GF-D8 (cell line): ENCODE measurements at regions not wholly inside any gene's neighbourhood (a gene's known extent, or its start where the extent isn't known, plus 50 kb on each side); places are given as distances from the start of the nearest gene placed in this dataset.

Experiments
- DNase-seq: peaks from one replicate; lab custom pipeline; 2025; lab: John Stamatoyannopoulos, UW

DNA sequence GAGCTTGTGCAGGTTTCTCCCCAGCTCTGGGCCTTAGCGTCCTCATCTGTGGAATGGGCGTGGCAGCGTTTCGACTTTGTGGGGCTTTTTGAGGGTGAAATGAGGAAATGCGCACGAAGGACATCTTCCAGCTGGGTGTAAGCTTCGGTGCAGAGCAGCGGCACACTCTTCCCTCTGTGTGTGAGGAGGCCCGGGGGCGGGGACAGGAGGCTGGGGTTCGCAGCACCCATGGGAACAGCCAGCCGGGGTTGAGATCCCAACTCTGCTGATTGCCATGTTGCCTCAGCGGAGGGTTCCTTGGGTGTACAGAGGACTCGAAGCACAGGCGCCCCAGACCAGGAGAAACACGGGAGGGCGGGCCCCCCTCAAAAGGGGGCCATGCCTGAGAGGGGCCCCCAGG is 265.6 kb downstream of the NSG2 start:
- no peak for DNase-seq

GRCh38 chr5:174311531-174312269 is 266.2 kb downstream of the NSG2 start:
- no peak for DNase-seq

DNA sequence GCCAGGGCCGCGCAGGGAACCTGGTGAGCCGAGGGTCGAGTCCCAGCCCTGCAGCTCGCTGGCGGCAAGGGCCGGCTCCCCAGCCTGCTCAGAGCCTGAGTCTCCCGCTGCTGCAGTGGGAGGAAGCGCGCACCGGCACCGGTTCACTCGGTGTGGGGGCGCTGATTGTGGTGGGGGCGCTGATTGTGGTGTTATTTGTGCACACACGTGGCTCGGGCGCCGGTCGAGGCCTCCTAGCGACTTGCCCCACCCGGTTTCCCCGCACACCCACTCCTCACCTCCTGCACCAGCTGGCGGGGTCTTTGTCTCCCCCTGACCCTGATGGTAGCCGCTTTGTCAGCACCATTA is 266.7 kb downstream of the NSG2 start:
- no peak for DNase-seq

DNA sequence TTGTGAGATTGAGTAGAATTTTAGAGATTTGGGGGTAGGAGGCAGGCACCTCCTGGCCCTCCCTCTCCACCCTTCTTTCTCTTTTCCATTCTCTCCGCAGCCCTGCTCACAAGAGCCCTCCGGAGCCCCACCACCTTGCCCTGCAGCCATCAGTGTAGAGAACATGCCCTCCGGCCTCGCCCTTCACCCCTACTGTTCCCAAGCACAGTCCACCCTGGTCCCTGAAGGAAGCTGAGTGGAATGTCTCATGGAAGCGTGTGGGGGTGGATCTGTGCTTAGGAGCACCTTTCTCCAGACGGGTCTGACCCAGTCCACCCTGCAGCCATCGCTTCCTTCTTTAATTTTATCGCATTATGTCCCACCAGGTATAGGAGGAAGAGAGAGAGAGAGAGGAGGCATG is 267.1 kb downstream of the NSG2 start:
- DNase-seq, result no peak

- DNase-seq, result no peak
Observed at GRCh38 chr5:174313615-174314014, 268.1 kb downstream of the NSG2 start.

DNA sequence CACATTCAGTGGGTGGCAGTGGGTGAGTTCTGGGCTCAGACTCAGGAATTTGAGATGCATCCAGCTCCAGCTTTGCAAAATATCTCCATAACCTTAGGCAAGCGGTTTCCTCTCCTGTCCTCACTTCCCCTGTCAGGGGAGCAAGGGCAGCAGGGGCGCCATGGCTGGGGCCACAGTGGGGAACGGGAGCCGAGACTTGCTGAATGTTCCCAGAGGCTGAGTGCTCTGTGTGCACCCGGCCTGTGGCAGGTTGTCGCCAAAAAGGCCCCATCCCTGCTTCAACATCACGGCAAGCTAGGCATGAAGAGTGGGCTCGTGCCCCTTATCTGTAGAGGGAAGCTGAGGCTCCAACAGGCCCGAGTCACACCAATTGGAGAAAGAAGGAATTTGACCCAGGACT is 268.8 kb downstream of the NSG2 start:
- no peak for DNase-seq

DNA sequence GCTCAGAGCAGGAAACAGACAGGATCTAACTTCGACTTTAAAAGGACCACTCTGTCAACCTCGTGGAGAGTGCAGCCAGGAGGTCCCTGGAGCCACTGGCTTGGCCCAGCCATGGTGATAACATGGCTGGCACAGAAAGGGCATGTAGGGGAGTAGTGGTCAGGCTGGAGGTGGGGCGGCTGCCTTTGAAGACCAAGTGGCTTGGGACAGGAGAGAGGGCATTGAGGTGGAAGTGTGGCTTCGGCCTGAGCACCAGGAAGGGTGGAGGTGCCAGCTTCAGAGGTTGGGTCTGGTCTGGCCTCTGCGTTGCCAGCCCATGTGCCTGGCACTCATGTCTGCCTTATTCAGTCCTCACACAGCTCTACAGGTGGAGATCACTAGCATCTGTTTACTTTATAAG is 270.0 kb downstream of the NSG2 start:
- DNase-seq, result no peak

- no peak for DNase-seq
Observed at GRCh38 chr5:174315871-174316270, 270.4 kb downstream of the NSG2 start.

GRCh38 chr5:174316326-174316725 is 270.8 kb downstream of the NSG2 start:
- DNase-seq, result no peak

- no peak for DNase-seq
Observed at GRCh38 chr5:174317256-174317894, 271.9 kb downstream of the NSG2 start.

- DNase-seq, result no peak
Observed at GRCh38 chr5:174318578-174318977, 273.1 kb downstream of the NSG2 start.

DNA sequence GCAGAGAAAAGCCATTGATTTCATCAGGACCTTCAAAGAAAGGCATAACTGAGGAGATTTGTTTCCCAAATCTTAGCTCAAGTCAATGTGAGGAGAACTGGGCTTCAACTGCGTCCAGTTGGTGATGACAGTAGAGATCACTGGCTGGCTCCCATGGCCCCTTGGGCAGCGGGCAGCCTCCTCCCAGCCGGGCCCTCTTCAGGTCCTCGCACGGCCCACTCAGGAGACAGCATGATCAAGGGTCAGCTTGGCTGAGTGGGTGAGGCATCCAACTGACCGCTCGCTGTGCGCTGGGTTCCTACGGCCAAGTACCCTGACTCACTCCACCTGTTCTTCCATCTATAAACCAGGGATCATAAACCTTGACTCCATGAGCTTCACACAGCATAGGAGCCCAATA is 274.0 kb downstream of the NSG2 start:
- no peak for DNase-seq

GRCh38 chr5:174320051-174320450 is 274.5 kb downstream of the NSG2 start:
- no peak for DNase-seq

- DNase-seq, result no peak
Observed at GRCh38 chr5:174323878-174324281, 278.4 kb downstream of the NSG2 start.

GRCh38 chr5:174324680-174325079 is 279.2 kb downstream of the NSG2 start:
- DNase-seq, result no peak

DNA sequence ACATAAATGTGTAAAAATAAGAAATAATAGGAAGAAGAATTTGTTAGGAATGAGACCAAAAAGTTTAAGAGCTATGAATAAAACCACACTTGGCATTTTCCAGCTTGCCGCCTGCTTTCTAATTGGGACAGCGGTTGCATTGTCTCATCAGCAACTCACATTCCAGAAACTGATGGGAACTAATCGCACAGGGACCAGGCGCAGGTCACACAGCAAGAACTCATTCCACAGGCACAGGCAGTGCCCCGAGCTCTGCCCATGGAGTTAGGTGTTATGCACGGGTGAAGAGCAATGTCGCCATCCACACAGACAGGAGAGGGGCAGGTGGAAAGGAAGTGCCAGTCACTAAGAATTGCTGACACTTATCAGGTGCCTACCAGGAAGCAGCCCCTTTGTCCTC is 279.9 kb downstream of the NSG2 start:
- no peak for DNase-seq

GRCh38 chr5:174325961-174326360 is 280.5 kb downstream of the NSG2 start:
- no peak for DNase-seq

GRCh38 chr5:174326372-174326771 is 280.9 kb downstream of the NSG2 start:
- no peak for DNase-seq

GRCh38 chr5:174327317-174327864 is 281.9 kb downstream of the NSG2 start:
- no peak for DNase-seq

GRCh38 chr5:174327896-174328295 is 282.4 kb downstream of the NSG2 start:
- DNase-seq, result no peak

- no peak for DNase-seq
Observed at GRCh38 chr5:174328631-174329299, 283.3 kb downstream of the NSG2 start.

- DNase-seq, result no peak
Observed at GRCh38 chr5:174329738-174330137, 284.2 kb downstream of the NSG2 start.

DNA sequence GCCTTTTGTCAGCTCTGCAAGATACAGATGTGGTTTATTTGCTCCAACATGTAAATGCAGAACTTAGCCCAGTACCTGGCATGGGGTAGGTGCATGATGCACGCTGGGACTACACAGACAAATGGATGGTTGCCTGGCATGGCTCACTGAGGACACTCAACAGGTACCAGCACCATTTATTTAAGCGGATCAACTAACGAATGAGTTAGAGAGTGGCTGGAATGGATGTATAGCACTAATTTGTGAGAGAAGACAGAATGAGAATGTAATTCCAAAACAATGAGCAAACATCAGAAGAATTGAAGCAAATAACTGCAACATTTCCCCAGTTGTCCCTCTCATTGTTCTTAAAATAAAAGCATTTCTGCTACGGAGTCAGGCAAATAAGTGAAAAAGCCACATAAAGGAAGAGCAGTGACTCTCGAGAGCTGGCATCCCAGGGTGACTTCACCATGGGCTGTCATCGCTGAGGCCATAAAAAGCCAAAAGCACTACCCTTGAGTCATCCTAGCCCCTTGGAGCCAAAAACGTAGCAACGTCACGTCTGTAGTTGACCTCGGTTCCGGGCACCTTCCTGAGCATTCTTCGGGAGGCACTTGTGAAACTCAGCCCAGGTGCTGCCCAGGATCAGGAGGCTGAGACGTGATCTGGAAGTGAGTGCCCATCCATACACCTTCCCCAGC is 290.3 kb downstream of the NSG2 start:
- DNase-seq, result no peak
